Parathyroid adenoma (tissue), 2 donors: ENCODE measurements at regions not wholly inside any gene's neighbourhood (a gene's known extent, or its start where the extent isn't known, plus 50 kb on each side); places are given as distances from the start of the nearest gene placed in this dataset.

Experiments
- H2AFZ ChIP-seq: fragments of 300-600 bp; sonication (generic); one replicate; pipeline ENCODE4 v1.7.0; 2017; ENCODE audit warnings: antibody characterized with exemption, mild to moderate bottlenecking
- H3K27ac ChIP-seq: fragments of 300-600 bp; sonication (generic); one replicate; pipeline ENCODE4 v1.7.0; 2017
- H3K27me3 ChIP-seq: fragments of 300-600 bp; sonication (generic); one replicate; pipeline ENCODE4 v1.7.0; 2017; ENCODE audit warnings: low read length; ENCODE audit not compliant: control insufficient read depth, insufficient read depth
- H3K36me3 ChIP-seq: fragments of 300-600 bp; sonication (generic); one replicate; pipeline ENCODE4 v1.7.0; 2017; ENCODE audit warnings: low read length; ENCODE audit not compliant: control insufficient read depth, insufficient read depth
- H3K4me1 ChIP-seq: fragments of 300-600 bp; sonication (generic); one replicate; pipeline ENCODE4 v1.7.0; 2017; ENCODE audit warnings: control low read depth
- H3K4me2 ChIP-seq: fragments of 300-600 bp; sonication (generic); one replicate; pipeline ENCODE4 v1.7.0; 2017; ENCODE audit warnings: low read length
- H3K4me3 ChIP-seq: fragments of 300-600 bp; sonication (generic); one replicate; pipeline ENCODE4 v1.7.0; 2017; ENCODE audit warnings: low read depth, low read length
- H3K79me2 ChIP-seq: fragments of 300-600 bp; sonication (generic); one replicate; pipeline ENCODE4 v1.7.0; 2017; ENCODE audit warnings: control low read depth
- H3K9ac ChIP-seq: fragments of 300-600 bp; sonication (generic); one replicate; pipeline ENCODE4 v1.7.0; 2017; ENCODE audit warnings: mild to moderate bottlenecking
- H3K9me3 ChIP-seq: fragments of 300-600 bp; sonication (generic); one replicate; pipeline ENCODE4 v1.7.0; 2017; ENCODE audit warnings: low read length; ENCODE audit not compliant: control insufficient read depth
- TF ChIP-seq, protein P1 (sequence below): fragments of 300-600 bp; sonication (generic); IDR thresholded peaks from one replicate; pipeline ENCODE4 v1.7.0; 2017; ENCODE audit warnings: antibody characterized with exemption, mild to moderate bottlenecking
- donor health status: primary hyperparathyroidism.

DNA sequence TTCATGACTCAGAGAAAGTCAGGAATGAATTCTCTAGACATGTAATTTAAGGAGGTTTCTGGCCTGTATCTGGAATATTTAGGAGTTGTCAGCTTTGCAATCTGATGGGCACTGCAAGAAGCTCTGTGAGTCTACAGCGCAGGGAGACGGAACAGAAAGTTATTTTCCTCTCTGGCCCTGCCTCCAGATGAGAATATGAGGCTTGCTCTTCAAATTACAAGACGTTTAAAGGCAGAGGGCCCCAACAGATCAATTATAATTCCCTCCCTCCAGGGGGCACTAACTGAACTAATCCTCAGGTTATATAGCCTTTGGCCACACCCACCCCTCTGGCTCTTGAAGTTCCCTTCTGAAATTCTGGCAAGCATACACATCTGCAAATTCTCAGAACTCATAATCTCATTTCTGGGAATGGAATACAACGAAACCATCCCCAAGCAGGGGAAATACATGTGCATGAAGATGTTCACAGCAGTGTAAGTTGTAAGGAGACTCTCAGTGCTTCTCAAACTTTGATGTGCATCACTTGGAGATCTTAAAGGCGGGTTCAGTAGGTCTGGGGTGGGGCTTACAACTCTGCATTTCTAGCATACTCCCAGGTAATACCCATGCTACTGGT, 307.6 kb downstream of the CWC27 start:
- Histone ChIP-seq H3K27ac (no peak overlapping the region), H3K36me3 (no peaks in the 10 kb centered on the region), H3K4me1 (peaks cover 2% of the 10 kb centered on the region), H2AFZ (peak overlapping the region; percentile 33), H3K4me3 (no peak overlapping the region), H3K27me3 (no peaks in the 10 kb centered on the region), H3K4me2 (no peak overlapping the region), H3K9ac (no peak overlapping the region), H3K9me3 (no peaks in the 10 kb centered on the region), H3K79me2 (no peaks in the 10 kb centered on the region)
- TF ChIP-seq, protein P1, sequence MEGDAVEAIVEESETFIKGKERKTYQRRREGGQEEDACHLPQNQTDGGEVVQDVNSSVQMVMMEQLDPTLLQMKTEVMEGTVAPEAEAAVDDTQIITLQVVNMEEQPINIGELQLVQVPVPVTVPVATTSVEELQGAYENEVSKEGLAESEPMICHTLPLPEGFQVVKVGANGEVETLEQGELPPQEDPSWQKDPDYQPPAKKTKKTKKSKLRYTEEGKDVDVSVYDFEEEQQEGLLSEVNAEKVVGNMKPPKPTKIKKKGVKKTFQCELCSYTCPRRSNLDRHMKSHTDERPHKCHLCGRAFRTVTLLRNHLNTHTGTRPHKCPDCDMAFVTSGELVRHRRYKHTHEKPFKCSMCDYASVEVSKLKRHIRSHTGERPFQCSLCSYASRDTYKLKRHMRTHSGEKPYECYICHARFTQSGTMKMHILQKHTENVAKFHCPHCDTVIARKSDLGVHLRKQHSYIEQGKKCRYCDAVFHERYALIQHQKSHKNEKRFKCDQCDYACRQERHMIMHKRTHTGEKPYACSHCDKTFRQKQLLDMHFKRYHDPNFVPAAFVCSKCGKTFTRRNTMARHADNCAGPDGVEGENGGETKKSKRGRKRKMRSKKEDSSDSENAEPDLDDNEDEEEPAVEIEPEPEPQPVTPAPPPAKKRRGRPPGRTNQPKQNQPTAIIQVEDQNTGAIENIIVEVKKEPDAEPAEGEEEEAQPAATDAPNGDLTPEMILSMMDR = peak; percentile 18

DNA sequence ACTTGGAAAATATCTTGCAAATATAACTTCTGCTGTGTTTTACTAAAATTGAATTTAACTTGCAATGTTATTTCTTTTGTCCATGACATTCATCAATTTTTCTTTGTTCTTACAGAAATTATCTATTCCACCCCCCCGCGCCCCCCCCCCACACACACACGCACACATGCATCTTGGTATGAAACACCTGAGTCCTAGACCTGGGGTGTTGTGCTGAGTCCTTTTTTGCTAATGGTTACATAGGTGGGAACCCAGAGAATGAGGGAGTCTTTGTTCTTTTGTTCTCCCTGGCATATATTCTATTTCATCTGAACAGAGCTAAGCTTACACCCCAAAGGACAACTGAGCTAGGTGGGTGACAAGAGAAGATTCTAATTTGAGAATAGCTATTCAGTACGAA, 308.9 kb downstream of the CWC27 start:
- Histone ChIP-seq H3K27me3 (no peaks in the 10 kb centered on the region), H3K36me3 (no peaks in the 10 kb centered on the region)
- TF ChIP-seq, protein P1 = no peak

DNA sequence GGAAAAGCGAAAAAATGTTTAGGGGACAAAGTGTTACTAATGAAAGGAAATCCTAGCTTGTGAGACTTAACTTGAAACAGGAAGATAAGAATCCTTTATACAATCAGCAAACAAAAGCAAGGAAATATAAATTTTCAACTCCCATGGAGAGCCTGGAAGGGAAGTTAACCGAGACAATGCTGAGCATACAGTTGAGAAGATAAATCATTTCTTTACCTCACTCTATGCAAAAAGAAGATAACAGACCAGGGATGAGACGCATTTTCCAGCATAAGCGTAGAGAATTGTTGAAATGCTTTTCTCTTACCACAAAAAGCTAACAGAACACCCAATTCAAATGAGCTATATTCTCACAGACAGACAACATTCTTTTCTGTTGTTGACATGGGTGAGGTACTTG, 309.6 kb downstream of the CWC27 start:
- H3K36me3 ChIP-seq = no peaks in the 10 kb centered on the region

More for the DNA sequence above, 308.9 kb downstream of the CWC27 start:
- no peak overlapping the region for H3K4me3 ChIP-seq
- no peak overlapping the region for H3K4me2 ChIP-seq
- no peak overlapping the region for H3K9ac ChIP-seq
- H3K9me3 ChIP-seq = no peaks in the 10 kb centered on the region
- no peaks in the 10 kb centered on the region for H3K79me2 ChIP-seq
- H2AFZ ChIP-seq = no peak overlapping the region
- H3K4me1 ChIP-seq = peaks cover 2% of the 10 kb centered on the region
- no peak overlapping the region for H3K27ac ChIP-seq

DNA sequence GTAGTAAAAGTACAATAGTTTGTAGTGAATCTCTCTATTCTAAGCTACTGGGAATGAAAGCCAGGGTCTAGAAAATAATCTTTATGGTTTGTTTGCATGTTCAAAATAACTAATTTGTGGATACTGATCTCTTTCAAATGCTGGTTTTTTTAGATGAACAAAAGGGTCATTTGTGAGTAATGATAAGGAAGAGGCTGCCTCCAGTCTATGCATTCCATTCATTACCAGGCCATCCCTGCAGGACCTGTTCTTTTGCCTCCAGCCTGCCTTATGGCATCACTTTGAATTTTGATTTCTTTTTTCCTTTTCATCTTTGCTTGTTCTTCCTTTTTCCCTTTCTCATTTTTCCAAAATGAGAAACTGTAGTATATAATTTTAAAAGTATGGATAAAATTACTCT, 312.3 kb downstream of the CWC27 start:
- H3K4me1 ChIP-seq = peaks cover under 1% of the 10 kb centered on the region
- no peaks in the 10 kb centered on the region for H3K27me3 ChIP-seq
- H3K27ac ChIP-seq = no peak overlapping the region
- no peaks in the 10 kb centered on the region for H3K36me3 ChIP-seq
- no peak overlapping the region for H2AFZ ChIP-seq
- H3K9me3 ChIP-seq = no peaks in the 10 kb centered on the region
- no peaks in the 10 kb centered on the region for H3K79me2 ChIP-seq
- no peak overlapping the region for H3K4me3 ChIP-seq
- H3K9ac ChIP-seq = no peak overlapping the region
- no peak overlapping the region for H3K4me2 ChIP-seq
- TF ChIP-seq, protein P1 = no peak

More for the DNA sequence above, 309.6 kb downstream of the CWC27 start:
- H3K4me2 ChIP-seq = no peak overlapping the region
- H3K79me2 ChIP-seq = no peaks in the 10 kb centered on the region
- no peaks in the 10 kb centered on the region for H3K9me3 ChIP-seq
- no peaks in the 10 kb centered on the region for H3K27me3 ChIP-seq
- no peak overlapping the region for H3K4me3 ChIP-seq
- H3K9ac ChIP-seq = no peak overlapping the region
- TF ChIP-seq, protein P1 = no peak
- H2AFZ ChIP-seq = no peak overlapping the region
- H3K27ac ChIP-seq = no peak overlapping the region
- H3K4me1 ChIP-seq = peaks cover 2% of the 10 kb centered on the region
